ENCODE measurements at regions not wholly inside any gene's neighbourhood (a gene's known extent, or its start where the extent isn't known, plus 50 kb on each side); places are given as distances from the start of the nearest gene placed in this dataset.

- TF ChIP-seq CHD7 (IDR thresholded peaks at IDR 0.05; ENCODE audit: insufficient replicate concordance, low read length): no peak
These were observed 79.6 kb downstream of the SEC61G start (continued) for GRCh38 chr7:54679490-54679817.
